Uterus (tissue), 3 donors: ENCODE measurements at regions not wholly inside any gene's neighbourhood (a gene's known extent, or its start where the extent isn't known, plus 50 kb on each side); places are given as distances from the start of the nearest gene placed in this dataset.
A peak's percentile ranks its signal among the peaks of the same experiment; 100 is the strongest.

ENCODE experiments used
- DNase-seq, 2 donors: peaks; one replicate each; pipeline ENCODE4 v3.0.0-alpha.2; 2019 to 2020
- H3K27ac ChIP-seq, 2 donors: fragments of 200-600 bp; sonication (generic); 1 replicate in 1 of 2; 2 replicates in 1 of 2; pipeline ENCODE4 v1.5.1; 2016 to 2018
- H3K27me3 ChIP-seq, 2 donors: fragments of 200-600 bp; sonication (generic); one replicate each; pipeline ENCODE4 v1.5.1; 2018 to 2019; ENCODE audit warnings: control low read depth in 1 of 2
- H3K36me3 ChIP-seq, 2 donors: fragments of 200-600 bp; sonication (generic); one replicate each; pipeline ENCODE4 v1.5.1; 2019; ENCODE audit warnings: control low read depth in 1 of 2
- H3K4me1 ChIP-seq, 2 donors: fragments of 200-600 bp; sonication (generic); one replicate each; pipeline ENCODE4 v1.5.1; 2018 to 2019; ENCODE audit warnings: control low read depth in 1 of 2
- H3K4me3 ChIP-seq, 2 donors: fragments of 200-600 bp; sonication (generic); 1 replicate in 1 of 2; 2 replicates in 1 of 2; pipeline ENCODE4 v1.5.1; 2018 to 2019; ENCODE audit warnings: mild to moderate bottlenecking in 1 of 2
- H3K9me3 ChIP-seq, 2 donors: fragments of 200-600 bp; sonication (generic); one replicate each; pipeline ENCODE4 v1.5.1; 2019; ENCODE audit warnings: control low read depth in 1 of 2
- POLR2A ChIP-seq, 2 donors: fragments of 450-650 bp; IDR thresholded peaks; one replicate each; pipeline ENCODE4 v1.6.1; 2016; ENCODE audit warnings: antibody characterized with exemption in 2 of 2, mild to moderate bottlenecking in 1 of 2, moderate library complexity in 1 of 2
- intact Hi-C: fragments of 100-400 bp; cut with DNase I; formaldehyde crosslinking; loops from one replicate; pipeline ENCODE4 v1.15.1; 2023; ENCODE audit warnings: low total_unique reads
- TF ChIP-seq, protein P1 (sequence below), 4 experiments: fragments of 200-600 bp in 2 of 4; fragments of 450-650 bp in 2 of 4; sonication (generic) in 2 of 4; IDR thresholded peaks; one replicate each; pipeline ENCODE4 v1.5.1; 2016 to 2019; ENCODE audit warnings: antibody characterized with exemption in 4 of 4, mild to moderate bottlenecking in 2 of 4, moderate library complexity in 1 of 4
- donor health status: DM: yes; HTN: yes; CAD: no.

DNA sequence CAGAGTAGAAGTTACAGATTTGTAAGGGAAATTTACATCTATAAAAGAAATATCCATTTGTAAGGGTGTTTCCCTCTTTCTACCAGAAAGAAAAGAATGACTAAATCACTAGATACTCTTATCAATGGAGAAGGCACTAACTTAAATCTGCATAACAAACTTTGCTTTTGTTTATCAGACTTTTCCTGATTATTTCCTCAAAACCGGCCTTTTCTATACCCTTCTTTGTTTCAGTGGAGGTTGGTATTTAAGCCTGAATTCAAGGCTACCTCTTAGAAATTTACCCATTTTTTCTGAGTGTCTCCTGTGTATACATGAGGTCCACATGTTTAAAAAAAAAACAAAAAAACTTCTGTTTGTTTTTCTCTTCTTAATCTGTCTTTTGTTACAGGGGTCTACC is 80.4 kb upstream of the GRPR start:
- no peak overlapping the region for H3K4me3 ChIP-seq
- TF ChIP-seq, protein P1, sequence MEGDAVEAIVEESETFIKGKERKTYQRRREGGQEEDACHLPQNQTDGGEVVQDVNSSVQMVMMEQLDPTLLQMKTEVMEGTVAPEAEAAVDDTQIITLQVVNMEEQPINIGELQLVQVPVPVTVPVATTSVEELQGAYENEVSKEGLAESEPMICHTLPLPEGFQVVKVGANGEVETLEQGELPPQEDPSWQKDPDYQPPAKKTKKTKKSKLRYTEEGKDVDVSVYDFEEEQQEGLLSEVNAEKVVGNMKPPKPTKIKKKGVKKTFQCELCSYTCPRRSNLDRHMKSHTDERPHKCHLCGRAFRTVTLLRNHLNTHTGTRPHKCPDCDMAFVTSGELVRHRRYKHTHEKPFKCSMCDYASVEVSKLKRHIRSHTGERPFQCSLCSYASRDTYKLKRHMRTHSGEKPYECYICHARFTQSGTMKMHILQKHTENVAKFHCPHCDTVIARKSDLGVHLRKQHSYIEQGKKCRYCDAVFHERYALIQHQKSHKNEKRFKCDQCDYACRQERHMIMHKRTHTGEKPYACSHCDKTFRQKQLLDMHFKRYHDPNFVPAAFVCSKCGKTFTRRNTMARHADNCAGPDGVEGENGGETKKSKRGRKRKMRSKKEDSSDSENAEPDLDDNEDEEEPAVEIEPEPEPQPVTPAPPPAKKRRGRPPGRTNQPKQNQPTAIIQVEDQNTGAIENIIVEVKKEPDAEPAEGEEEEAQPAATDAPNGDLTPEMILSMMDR (IDR thresholded peaks at IDR 0.05): no peak
- no peak for TF ChIP-seq POLR2A (IDR thresholded peaks at IDR 0.05)
- no peaks in the 10 kb centered on the region for H3K36me3 ChIP-seq
- DNase-seq: no peak
- no peaks in the 10 kb centered on the region for H3K27me3 ChIP-seq
- no peaks in the 10 kb centered on the region for H3K4me1 ChIP-seq
- no peaks in the 10 kb centered on the region for H3K9me3 ChIP-seq
- H3K27ac ChIP-seq: no peak overlapping the region
- intact Hi-C loops: no loop called here

DNA sequence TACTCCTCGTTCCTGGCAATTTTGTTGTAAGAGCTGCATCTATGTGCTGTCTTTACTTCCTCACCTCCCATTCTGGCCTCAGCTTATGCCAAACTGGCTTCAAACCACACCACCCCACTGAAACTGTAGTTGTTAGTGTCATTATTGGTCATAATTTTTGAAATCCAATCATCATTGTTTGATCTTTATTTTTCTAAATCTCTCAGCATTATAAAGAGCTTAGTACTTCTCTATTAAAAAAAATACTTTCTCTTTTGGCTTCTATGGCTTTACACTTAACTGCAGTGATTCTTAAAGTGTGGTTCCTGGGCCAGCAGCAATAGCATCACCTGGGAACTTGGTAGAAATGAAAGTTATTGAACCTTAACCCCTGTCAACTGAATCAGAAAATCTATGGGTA is 83.5 kb upstream of the GRPR start:
- no peak for TF ChIP-seq POLR2A (IDR thresholded peaks at IDR 0.05)
- TF ChIP-seq, protein P1 (IDR thresholded peaks at IDR 0.05): no peak
- no peaks in the 10 kb centered on the region for H3K36me3 ChIP-seq
- H3K4me1 ChIP-seq: no peaks in the 10 kb centered on the region
- intact Hi-C loops: no loop called here
- H3K27ac ChIP-seq: peak overlapping the region in 1 of 2 donors; percentile 48
- no peaks in the 10 kb centered on the region for H3K9me3 ChIP-seq
- H3K4me3 ChIP-seq: no peak overlapping the region
- DNase-seq: no peak
- no peaks in the 10 kb centered on the region for H3K27me3 ChIP-seq

DNA sequence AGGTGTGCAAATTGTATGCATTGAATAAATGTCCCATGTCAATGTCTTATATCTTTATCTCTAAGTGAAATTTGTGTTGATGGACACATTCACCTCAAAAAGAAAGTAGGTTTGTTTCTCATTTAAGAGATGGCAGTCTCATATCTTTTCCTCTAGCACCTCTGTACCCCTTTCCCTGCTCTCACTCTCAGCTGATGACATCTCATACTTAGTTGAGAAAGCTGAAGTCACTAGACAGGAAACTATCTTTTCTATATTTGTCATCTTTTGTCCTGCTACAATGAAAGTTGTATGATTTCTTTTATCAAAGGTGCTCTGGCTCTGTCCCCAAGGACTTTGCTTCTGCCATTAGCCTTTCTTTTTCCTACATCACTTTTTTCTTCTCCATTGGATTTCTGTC is 84.0 kb upstream of the GRPR start:
- Histone ChIP-seq H3K4me3 (no peak overlapping the region), H3K27ac (peak overlapping the region in 1 of 2 donors; percentile 48), H3K9me3 (no peaks in the 10 kb centered on the region), H3K4me1 (no peaks in the 10 kb centered on the region), H3K36me3 (no peaks in the 10 kb centered on the region), H3K27me3 (no peaks in the 10 kb centered on the region)
- no peak for TF ChIP-seq POLR2A (IDR thresholded peaks at IDR 0.05)
- TF ChIP-seq, protein P1 (IDR thresholded peaks at IDR 0.05): no peak
- intact Hi-C loops: no loop called here
- no peak for DNase-seq

DNA sequence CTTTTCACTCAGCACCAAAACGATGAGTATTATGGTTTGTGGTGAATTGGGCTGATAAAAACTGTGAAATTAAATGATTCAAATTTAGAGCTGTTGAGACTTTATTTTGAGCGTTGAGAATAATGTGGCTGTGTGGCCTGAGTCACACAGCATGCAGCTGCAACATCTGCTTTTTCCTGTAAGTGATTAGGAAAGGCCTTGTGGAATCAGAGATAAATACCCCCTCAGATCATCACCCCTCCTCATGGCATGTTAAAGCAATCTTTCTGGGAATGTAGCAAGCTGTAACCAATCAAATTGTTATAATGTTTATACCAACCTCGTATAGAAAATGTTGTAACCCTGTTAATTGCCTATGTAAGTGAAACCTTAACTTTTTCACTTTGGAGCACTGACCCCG is 90.0 kb upstream of the GRPR start:
- DNase-seq: no peak
- H3K36me3 ChIP-seq: no peaks in the 10 kb centered on the region
- peaks cover 0 to 4% of the 10 kb centered on the region in 2 donors for H3K27me3 ChIP-seq
- H3K9me3 ChIP-seq: no peaks in the 10 kb centered on the region
- no peaks in the 10 kb centered on the region for H3K4me1 ChIP-seq
- no peak overlapping the region for H3K4me3 ChIP-seq
- intact Hi-C loops: no loop called here
- no peak overlapping the region for H3K27ac ChIP-seq
- no peak for TF ChIP-seq POLR2A (IDR thresholded peaks at IDR 0.05)
- TF ChIP-seq, protein P1 (IDR thresholded peaks at IDR 0.05): no peak

DNA sequence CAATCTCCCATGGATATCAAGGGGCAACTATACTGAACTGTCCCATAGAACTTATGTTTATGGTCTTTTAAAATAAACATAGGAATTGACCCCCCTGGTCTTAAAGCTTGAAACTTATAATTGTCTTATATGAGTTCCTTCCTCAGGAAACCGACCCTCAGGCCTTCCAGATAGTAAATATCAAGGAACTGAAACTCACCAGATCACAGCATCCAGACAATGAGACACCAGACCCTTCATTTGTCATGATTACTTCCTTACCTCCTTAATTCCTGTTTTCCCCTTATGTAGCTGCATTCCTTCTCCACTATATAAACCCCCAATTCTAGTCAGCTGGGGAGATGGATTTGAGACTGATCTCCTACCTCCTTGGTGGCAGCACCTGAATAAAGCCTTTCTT is 94.8 kb upstream of the GRPR start:
- Histone ChIP-seq H3K36me3 (no peaks in the 10 kb centered on the region), H3K4me1 (no peaks in the 10 kb centered on the region)
- intact Hi-C loops: no loop called here

More for the DNA sequence above, 94.8 kb upstream of the GRPR start:
- DNase-seq: no peak
- Histone ChIP-seq H3K4me3 (no peak overlapping the region), H3K27me3 (peaks cover 0 to 4% of the 10 kb centered on the region in 2 donors), H3K27ac (no peak overlapping the region), H3K9me3 (no peaks in the 10 kb centered on the region)
- TF ChIP-seq, protein P1 (IDR thresholded peaks at IDR 0.05): no peak
- TF ChIP-seq POLR2A (IDR thresholded peaks at IDR 0.05): no peak
